ENCODE measurements at regions not wholly inside any gene's neighbourhood (a gene's known extent, or its start where the extent isn't known, plus 50 kb on each side); places are given as distances from the start of the nearest gene placed in this dataset.

GRCh38 chr1:221104596-221104995, 225.4 kb downstream of the HLX start:
- no peak for DNase-seq (ENCODE audit: low spot score)

- no peak for DNase-seq (ENCODE audit: low spot score)
Measured at GRCh38 chr1:221105578-221105977, 226.3 kb downstream of the HLX start.

- DNase-seq (ENCODE audit: low spot score), result no peak
Measured at GRCh38 chr1:221106616-221107015, 227.4 kb downstream of the HLX start.

GRCh38 chr1:221109930-221110329, 230.7 kb downstream of the HLX start:
- DNase-seq (ENCODE audit: low spot score), result no peak

GRCh38 chr1:221117133-221117532, 237.9 kb downstream of the HLX start:
- DNase-seq (ENCODE audit: low spot score), result no peak

- DNase-seq (ENCODE audit: low spot score), result no peak
Measured at GRCh38 chr1:221117548-221117951, 238.3 kb downstream of the HLX start.

GRCh38 chr1:221118176-221118937, 239.1 kb downstream of the HLX start:
- DNase-seq (ENCODE audit: low spot score), result no peak

- DNase-seq (ENCODE audit: low spot score), result no peak
Measured at GRCh38 chr1:221118938-221119320, 239.7 kb downstream of the HLX start.

- no peak for DNase-seq (ENCODE audit: low spot score)
Measured at GRCh38 chr1:221122501-221122900, 243.3 kb downstream of the HLX start.

GRCh38 chr1:221125976-221126375, 246.7 kb downstream of the HLX start:
- no peak for DNase-seq (ENCODE audit: low spot score)

- no peak for DNase-seq (ENCODE audit: low spot score)
Measured at GRCh38 chr1:221137666-221138065, 258.4 kb downstream of the HLX start.

- DNase-seq (ENCODE audit: low spot score), result no peak
Measured at GRCh38 chr1:221138516-221138915, 259.3 kb downstream of the HLX start.

- no peak for DNase-seq (ENCODE audit: low spot score)
Measured at GRCh38 chr1:221139991-221140390, 260.7 kb downstream of the HLX start.

GRCh38 chr1:221141096-221141495, 261.9 kb downstream of the HLX start:
- no peak for DNase-seq (ENCODE audit: low spot score)

GRCh38 chr1:221141606-221142285, 262.5 kb downstream of the HLX start:
- no peak for DNase-seq (ENCODE audit: low spot score)

- DNase-seq (ENCODE audit: low spot score), result no peak
Measured at GRCh38 chr1:221148660-221149059, 269.4 kb downstream of the HLX start.

- no peak for DNase-seq (ENCODE audit: low spot score)
Measured at GRCh38 chr1:221149111-221149510, 269.9 kb downstream of the HLX start.

- DNase-seq (ENCODE audit: low spot score), result no peak
Measured at GRCh38 chr1:221149555-221150075, 270.4 kb downstream of the HLX start.

- DNase-seq (ENCODE audit: low spot score), result no peak
Measured at GRCh38 chr1:221150996-221151395, 271.8 kb downstream of the HLX start.

GRCh38 chr1:221154932-221155331, 275.7 kb downstream of the HLX start:
- DNase-seq (ENCODE audit: low spot score), result no peak

GRCh38 chr1:221157026-221157761, 278.0 kb downstream of the HLX start:
- DNase-seq (ENCODE audit: low spot score), result no peak

GRCh38 chr1:221159608-221160007, 280.4 kb downstream of the HLX start:
- DNase-seq (ENCODE audit: low spot score), result no peak

- no peak for DNase-seq (ENCODE audit: low spot score)
Measured at GRCh38 chr1:221161571-221162041, 282.4 kb downstream of the HLX start.

Measured in CD4-positive, alpha-beta T cell treated with Interleukin-15 for 4 hours (primary cell).